ENCODE measurements at regions not wholly inside any gene's neighbourhood (a gene's known extent, or its start where the extent isn't known, plus 50 kb on each side); places are given as distances from the start of the nearest gene placed in this dataset.
A peak's percentile ranks its signal among the peaks of the same experiment; 100 is the strongest.

GRCh38 chr6:80637312-80637711 lies 530.8 kb downstream of the BCKDHB start:
- Mint-ChIP-seq H3K4me3 (ENCODE audit: unreplicated experiment) (no peak overlapping the region), H3K9me3 (ENCODE audit: unreplicated experiment) (no peaks in the 10 kb centered on the region)

GRCh38 chr6:80636689-80637088 lies 530.2 kb downstream of the BCKDHB start:
- Mint-ChIP-seq H3K27me3 (ENCODE audit: unreplicated experiment) (no peaks in the 10 kb centered on the region), H3K27ac (ENCODE audit: unreplicated experiment) (no peak overlapping the region), H3K4me1 (ENCODE audit: low read depth, unreplicated experiment) (peaks cover 16% of the 10 kb centered on the region), H3K36me3 (ENCODE audit: unreplicated experiment) (no peaks in the 10 kb centered on the region), H3K4me3 (ENCODE audit: unreplicated experiment) (no peak overlapping the region), H3K9me3 (ENCODE audit: unreplicated experiment) (no peaks in the 10 kb centered on the region)
- no peak for TF ChIP-seq CTCF (IDR thresholded peaks at IDR 0.05; ENCODE audit: partially characterized antibody, unreplicated experiment)
- DNase-seq, result no peak

More at GRCh38 chr6:80637312-80637711, 530.8 kb downstream of the BCKDHB start:
- Mint-ChIP-seq H3K27me3 (ENCODE audit: unreplicated experiment) (no peaks in the 10 kb centered on the region), H3K27ac (ENCODE audit: unreplicated experiment) (peak overlapping the region; percentile 93), H3K36me3 (ENCODE audit: unreplicated experiment) (no peaks in the 10 kb centered on the region), H3K4me1 (ENCODE audit: low read depth, unreplicated experiment) (peaks cover 21% of the 10 kb centered on the region)
- DNase-seq, result no peak
- no peak for TF ChIP-seq CTCF (IDR thresholded peaks at IDR 0.05; ENCODE audit: partially characterized antibody, unreplicated experiment)

GRCh38 chr6:80633412-80633811 lies 526.9 kb downstream of the BCKDHB start:
- H3K27me3 Mint-ChIP-seq (ENCODE audit: unreplicated experiment), result no peaks in the 10 kb centered on the region
- H3K36me3 Mint-ChIP-seq (ENCODE audit: unreplicated experiment), result no peaks in the 10 kb centered on the region
- TF ChIP-seq CTCF (IDR thresholded peaks at IDR 0.05; ENCODE audit: partially characterized antibody, unreplicated experiment), result no peak

GRCh38 chr6:80625405-80625804 lies 518.9 kb downstream of the BCKDHB start:
- no peak for TF ChIP-seq CTCF (IDR thresholded peaks at IDR 0.05; ENCODE audit: partially characterized antibody, unreplicated experiment)
- Mint-ChIP-seq H3K4me1 (ENCODE audit: low read depth, unreplicated experiment) (peaks cover 2% of the 10 kb centered on the region), H3K27ac (ENCODE audit: unreplicated experiment) (no peak overlapping the region), H3K9me3 (ENCODE audit: unreplicated experiment) (no peaks in the 10 kb centered on the region), H3K4me3 (ENCODE audit: unreplicated experiment) (no peak overlapping the region), H3K36me3 (ENCODE audit: unreplicated experiment) (no peaks in the 10 kb centered on the region), H3K27me3 (ENCODE audit: unreplicated experiment) (no peaks in the 10 kb centered on the region)
- DNase-seq, result no peak

More at GRCh38 chr6:80633412-80633811, 526.9 kb downstream of the BCKDHB start:
- no peak overlapping the region for H3K27ac Mint-ChIP-seq (ENCODE audit: unreplicated experiment)
- no peak for DNase-seq
- H3K9me3 Mint-ChIP-seq (ENCODE audit: unreplicated experiment), result no peaks in the 10 kb centered on the region
- no peak overlapping the region for H3K4me3 Mint-ChIP-seq (ENCODE audit: unreplicated experiment)
- H3K4me1 Mint-ChIP-seq (ENCODE audit: low read depth, unreplicated experiment), result peaks cover under 1% of the 10 kb centered on the region

- Mint-ChIP-seq H3K27ac (ENCODE audit: unreplicated experiment) (no peak overlapping the region), H3K27me3 (ENCODE audit: unreplicated experiment) (no peaks in the 10 kb centered on the region), H3K36me3 (ENCODE audit: unreplicated experiment) (no peaks in the 10 kb centered on the region), H3K4me1 (ENCODE audit: low read depth, unreplicated experiment) (peaks cover 2% of the 10 kb centered on the region), H3K4me3 (ENCODE audit: unreplicated experiment) (no peak overlapping the region), H3K9me3 (ENCODE audit: unreplicated experiment) (no peaks in the 10 kb centered on the region)
- TF ChIP-seq CTCF (IDR thresholded peaks at IDR 0.05; ENCODE audit: partially characterized antibody, unreplicated experiment), result no peak
- DNase-seq, result no peak
Observed at GRCh38 chr6:80623066-80623815, 516.8 kb downstream of the BCKDHB start.

All from glutamatergic neuron (in vitro differentiated cells).